GM19397 (cell line): ENCODE measurements at regions not wholly inside any gene's neighbourhood (a gene's known extent, or its start where the extent isn't known, plus 50 kb on each side); places are given as distances from the start of the nearest gene placed in this dataset.

Source experiments
- ATAC-seq: cut with Tn5 transposase; IDR thresholded peaks from one replicate; pipeline ENCODE4 v1.9.1; 2021; ENCODE audit warnings: mild to moderate bottlenecking, moderate library complexity; ENCODE audit not compliant: unreplicated experiment

- no peak for ATAC-seq
These were observed 830.1 kb downstream of the TUSC7 start for GRCh38 chr3:117539729-117540128.

GRCh38 chr3:117540597-117540996 is 831.0 kb downstream of the TUSC7 start:
- no peak for ATAC-seq

GRCh38 chr3:117541721-117542120 is 832.1 kb downstream of the TUSC7 start:
- no peak for ATAC-seq

GRCh38 chr3:117543521-117543920 is 833.9 kb downstream of the TUSC7 start:
- ATAC-seq = no peak

GRCh38 chr3:117545484-117545883 is 835.9 kb downstream of the TUSC7 start:
- ATAC-seq = no peak

GRCh38 chr3:117547956-117548550 is 838.5 kb downstream of the TUSC7 start:
- no peak for ATAC-seq

- no peak for ATAC-seq
These were observed 839.0 kb downstream of the TUSC7 start for GRCh38 chr3:117548600-117548999.

GRCh38 chr3:117549716-117550115 is 840.1 kb downstream of the TUSC7 start:
- ATAC-seq = no peak

GRCh38 chr3:117550766-117551165 is 841.2 kb downstream of the TUSC7 start:
- ATAC-seq = no peak

GRCh38 chr3:117553461-117553860 is 843.9 kb downstream of the TUSC7 start:
- peak; percentile 86 for ATAC-seq

- no peak for ATAC-seq
These were observed 847.2 kb downstream of the TUSC7 start for GRCh38 chr3:117556646-117557407.

- ATAC-seq = no peak
These were observed 848.0 kb downstream of the TUSC7 start for GRCh38 chr3:117557464-117558090.

- ATAC-seq = no peak
These were observed 849.1 kb downstream of the TUSC7 start for GRCh38 chr3:117558681-117559080.

- no peak for ATAC-seq
These were observed 852.4 kb downstream of the TUSC7 start for GRCh38 chr3:117562000-117562399.

- no peak for ATAC-seq
These were observed 853.5 kb downstream of the TUSC7 start for GRCh38 chr3:117563063-117563462.

- ATAC-seq = no peak
These were observed 856.2 kb downstream of the TUSC7 start for GRCh38 chr3:117565777-117566176.

- ATAC-seq = no peak
These were observed 857.3 kb downstream of the TUSC7 start for GRCh38 chr3:117566926-117567325.

GRCh38 chr3:117567382-117567781 is 857.8 kb downstream of the TUSC7 start:
- ATAC-seq = no peak

GRCh38 chr3:117567906-117568305 is 858.3 kb downstream of the TUSC7 start:
- ATAC-seq = no peak

- ATAC-seq = no peak
These were observed 863.2 kb downstream of the TUSC7 start for GRCh38 chr3:117572786-117573185.

GRCh38 chr3:117580806-117581205 is 871.2 kb downstream of the TUSC7 start:
- ATAC-seq = no peak

- no peak for ATAC-seq
These were observed 876.6 kb downstream of the TUSC7 start for GRCh38 chr3:117586161-117586560.
